Thyroid gland (tissue), 4 donors: ENCODE measurements at regions not wholly inside any gene's neighbourhood (a gene's known extent, or its start where the extent isn't known, plus 50 kb on each side); places are given as distances from the start of the nearest gene placed in this dataset.

ENCODE experiments used
- CTCF ChIP-seq, 6 experiments: fragments of 200-600 bp in 3 of 6; fragments of 450-650 bp in 3 of 6; sonication (generic) in 3 of 6; IDR thresholded peaks; one replicate each; pipeline ENCODE4 v1.5.1; 2016 to 2019; ENCODE audit warnings: antibody characterized with exemption in 6 of 6, mild to moderate bottlenecking in 2 of 6, inconsistent platforms in 1 of 6, moderate library complexity in 1 of 6
- POLR2A ChIP-seq, 2 donors: fragments of 450-650 bp; IDR thresholded peaks; one replicate each; pipeline ENCODE4 v1.6.1; 2017; ENCODE audit warnings: antibody characterized with exemption in 2 of 2, mild to moderate bottlenecking in 2 of 2, moderate library complexity in 1 of 2

DNA sequence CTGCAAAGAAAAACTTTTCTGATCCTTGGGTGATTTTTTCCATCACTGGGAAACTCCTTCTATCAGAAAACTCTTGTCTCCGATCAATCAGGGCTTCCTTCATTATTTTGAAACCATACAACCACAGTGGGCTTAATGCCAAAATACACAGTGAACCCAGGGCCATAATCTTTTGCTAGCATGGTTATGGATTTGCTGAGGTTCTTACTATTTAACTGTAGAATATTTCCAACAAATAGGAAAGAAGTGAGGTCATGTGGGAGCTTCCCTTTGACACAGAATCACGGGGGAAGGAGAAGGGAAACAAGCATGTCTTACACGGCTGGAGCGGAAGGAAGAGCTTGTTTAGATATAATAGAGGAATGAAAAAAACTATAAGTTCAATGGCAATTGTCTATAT lies 1241.7 kb downstream of the REEP3 start:
- TF ChIP-seq CTCF (IDR thresholded peaks at IDR 0.05) (no peak), POLR2A (IDR thresholded peaks at IDR 0.05) (no peak)
